ENCODE measurements at regions not wholly inside any gene's neighbourhood (a gene's known extent, or its start where the extent isn't known, plus 50 kb on each side); places are given as distances from the start of the nearest gene placed in this dataset.
"Not testable (repeated sequence)": the region's sequence is repeated elsewhere in the genome, so short reads cannot be mapped to it uniquely, and the experiment has no call there.

- H3K27me3 ChIP-seq, result no peaks in the 10 kb centered on the region
- no peak for DNase-seq (ENCODE audit: low spot score in 2 of 2)
- no peaks in the 10 kb centered on the region for H3K9me3 ChIP-seq
- H3K4me1 ChIP-seq, result peaks cover 0 to 5% (median 0%) of the 10 kb centered on the region in 4 donors
- H3K27ac ChIP-seq, result no peak overlapping the region
- no peaks in the 10 kb centered on the region for H3K36me3 ChIP-seq
- no peak overlapping the region for H3K4me3 ChIP-seq
- no peak for TF ChIP-seq POLR2A (IDR thresholded peaks at IDR 0.05)
- WGBS, 2 donors, result 84 to 90% methylated on average over 2 of the region's 2 CpGs
Measured at GRCh38 chr14:89695846-89696245, 258.7 kb downstream of the EFCAB11 start.

- H3K9me3 ChIP-seq, result no peaks in the 10 kb centered on the region
- H3K4me1 ChIP-seq, result no peaks in the 10 kb centered on the region
- H3K27ac ChIP-seq, result no peak overlapping the region
- no peaks in the 10 kb centered on the region for H3K36me3 ChIP-seq
- no peak for TF ChIP-seq EP300 (IDR thresholded peaks at IDR 0.05)
- TF ChIP-seq CTCF (IDR thresholded peaks at IDR 0.05), result no peak
- no peak for TF ChIP-seq POLR2A (IDR thresholded peaks at IDR 0.05)
- WGBS, 2 donors, result 82 to 89% methylated on average over 7 of the region's 7 CpGs
- no peak for DNase-seq (ENCODE audit: low spot score in 2 of 2)
- no peaks in the 10 kb centered on the region for H3K27me3 ChIP-seq
- H3K4me3 ChIP-seq, result no peak overlapping the region
Measured at GRCh38 chr14:89690139-89690538, 264.4 kb downstream of the EFCAB11 start.

- 92 to 95% methylated on average over 7 of the region's 7 CpGs for WGBS, 2 donors
- not testable (repeated sequence) for H3K36me3 ChIP-seq
Measured at GRCh38 chr14:89689711-89690110, 264.8 kb downstream of the EFCAB11 start.

GRCh38 chr14:89688507-89689211 is 265.9 kb downstream of the EFCAB11 start:
- Histone ChIP-seq H3K9me3 (peaks cover 0 to 7% (median 0%) of the 10 kb centered on the region in 4 donors), H3K27ac (no peak overlapping the region), H3K4me1 (no peaks in the 10 kb centered on the region), H3K36me3 (no peaks in the 10 kb centered on the region), H3K27me3 (no peaks in the 10 kb centered on the region), H3K4me3 (no peak overlapping the region)
- whole genome bisulfite sequencing, 2 donors, result 70 to 75% methylated on average over 6 of the region's 6 CpGs
- TF ChIP-seq EP300 (IDR thresholded peaks at IDR 0.05) (no peak), POLR2A (IDR thresholded peaks at IDR 0.05) (no peak), CTCF (IDR thresholded peaks at IDR 0.05) (no peak)
- DNase-seq (ENCODE audit: low spot score in 2 of 2), result no peak

More at GRCh38 chr14:89689711-89690110, 264.8 kb downstream of the EFCAB11 start:
- H3K9me3 ChIP-seq; H3K4me3 ChIP-seq; DNase-seq (ENCODE audit: low spot score in 2 of 2); H3K4me1 ChIP-seq; H3K27ac ChIP-seq; H3K27me3 ChIP-seq: not testable (repeated sequence)

GRCh38 chr14:89687129-89687528 is 267.4 kb downstream of the EFCAB11 start:
- H3K9me3 ChIP-seq; DNase-seq (ENCODE audit: low spot score in 2 of 2); H3K4me3 ChIP-seq: not testable (repeated sequence)

GRCh38 chr14:89684139-89684538 is 267.1 kb upstream of the FOXN3 start:
- Histone ChIP-seq H3K4me3 (no peak overlapping the region), H3K27me3 (no peaks in the 10 kb centered on the region), H3K27ac (no peak overlapping the region), H3K4me1 (peaks cover 0 to 5% (median 0%) of the 10 kb centered on the region in 4 donors), H3K36me3 (no peaks in the 10 kb centered on the region), H3K9me3 (peaks cover 0 to 10% (median 0%) of the 10 kb centered on the region in 4 donors)
- DNase-seq (ENCODE audit: low spot score in 2 of 2), result no peak
- TF ChIP-seq EP300 (IDR thresholded peaks at IDR 0.05) (no peak), POLR2A (IDR thresholded peaks at IDR 0.05) (no peak), CTCF (IDR thresholded peaks at IDR 0.05) (no peak)
- WGBS, 2 donors, result 95 to 100% methylated on average over 4 of the region's 4 CpGs

More at GRCh38 chr14:89687129-89687528, 267.4 kb downstream of the EFCAB11 start:
- not testable (repeated sequence) for H3K4me1 ChIP-seq, H3K27ac ChIP-seq, H3K27me3 ChIP-seq, H3K36me3 ChIP-seq
- WGBS, 2 donors, result 49 to 61% methylated on average over 3 of the region's 3 CpGs

Data from tibial nerve (tissue), 4 donors.